ENCODE measurements at regions not wholly inside any gene's neighbourhood (a gene's known extent, or its start where the extent isn't known, plus 50 kb on each side); places are given as distances from the start of the nearest gene placed in this dataset.

DNA sequence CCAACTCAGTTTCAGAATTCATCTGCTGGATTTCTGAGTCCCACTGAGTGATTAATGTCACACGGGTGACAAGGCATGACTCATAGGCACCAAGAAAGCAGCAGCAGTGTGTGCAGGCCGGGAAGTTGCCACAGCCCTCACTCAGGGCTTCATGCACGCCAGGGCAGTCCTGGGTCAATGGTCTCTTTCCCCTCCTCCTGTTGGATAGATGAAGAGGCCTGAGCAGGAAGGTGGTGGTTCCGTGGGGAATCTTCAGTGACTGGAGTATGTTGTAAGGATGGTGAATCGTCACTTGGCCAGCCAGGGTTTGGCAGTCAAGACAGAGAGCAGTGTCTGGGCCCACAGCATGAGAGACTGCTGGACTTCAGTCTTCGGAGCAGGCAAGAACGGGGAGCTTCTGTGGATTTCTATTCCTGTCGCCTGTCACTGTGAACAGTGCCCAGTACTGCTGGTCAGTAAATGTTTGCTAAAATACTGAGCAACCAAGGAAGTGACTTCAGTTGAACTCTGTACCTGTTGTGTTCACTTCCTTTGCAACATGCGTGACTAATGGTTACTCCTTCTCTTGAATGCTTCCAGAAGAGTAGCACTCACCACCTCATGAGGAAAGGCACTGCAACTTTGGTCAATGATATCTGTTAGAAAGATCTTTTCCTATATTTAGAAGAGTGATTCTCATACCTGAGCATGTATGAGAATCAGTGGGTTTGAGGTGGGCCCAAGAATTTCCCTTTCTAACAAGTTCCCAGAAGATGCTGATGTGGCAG lies 62.0 kb upstream of the CD93 start (continued):
- TF ChIP-seq NFRKB (IDR thresholded peaks at IDR 0.05; ENCODE audit: low read depth) (peak; percentile 91), FOXM1 (IDR thresholded peaks at IDR 0.05; ENCODE audit: low read depth) (no peak), FOXM1 (CRISPR knock-in tag; IDR thresholded peaks at IDR 0.05; ENCODE audit: low read depth) (no peak), TBL1XR1 (IDR thresholded peaks at IDR 0.05; ENCODE audit: low read length in 2 of 2) (peak in 1 of 2 experiments; percentile 69; a peak in 2 of 4 replicates), CBX3 (IDR thresholded peaks at IDR 0.05; ENCODE audit: borderline replicate concordance in 1 of 2, low read length in 2 of 2) (peak in 1 of 2 experiments; percentile 39; a peak in 1 of 3 replicates), EWSR1 (IDR thresholded peaks at IDR 0.05; ENCODE audit: borderline replicate concordance, low read depth, partially characterized antibody) (no peak), TEAD1 (CRISPR knock-in tag; IDR thresholded peaks at IDR 0.05) (peak in 1 of 2 experiments; percentile 73; a peak in 1 of 4 replicates), EP400 (IDR thresholded peaks at IDR 0.05) (peak; percentile 52), ZNF695 (CRISPR knock-in tag; IDR thresholded peaks at IDR 0.05) (no peak), STAT5A (IDR thresholded peaks at IDR 0.05; ENCODE audit: borderline replicate concordance, low read length) (peak; percentile 67), FOXJ3 (CRISPR knock-in tag; IDR thresholded peaks at IDR 0.05) (no peak), BHLHE40 (IDR thresholded peaks at IDR 0.05; ENCODE audit: low read length) (peak; percentile 85), CEBPB (tag; IDR thresholded peaks at IDR 0.05) (peak; percentile 73), HLTF (IDR thresholded peaks at IDR 0.05) (no peak), DPF2 (IDR thresholded peaks at IDR 0.05) (peak; percentile 97), NFIC (IDR thresholded peaks at IDR 0.05) (peak; percentile 71), NCOA2 (IDR thresholded peaks at IDR 0.05; ENCODE audit: partially characterized antibody in 2 of 2) (no peak), JUND (IDR thresholded peaks at IDR 0.05; ENCODE audit: borderline replicate concordance, low read depth, low read length) (peak; percentile 99), JUND (tag; IDR thresholded peaks at IDR 0.05; ENCODE audit: borderline replicate concordance, low read depth, low read length) (peak; percentile 100)
- TF ChIP-seq, protein P1, sequence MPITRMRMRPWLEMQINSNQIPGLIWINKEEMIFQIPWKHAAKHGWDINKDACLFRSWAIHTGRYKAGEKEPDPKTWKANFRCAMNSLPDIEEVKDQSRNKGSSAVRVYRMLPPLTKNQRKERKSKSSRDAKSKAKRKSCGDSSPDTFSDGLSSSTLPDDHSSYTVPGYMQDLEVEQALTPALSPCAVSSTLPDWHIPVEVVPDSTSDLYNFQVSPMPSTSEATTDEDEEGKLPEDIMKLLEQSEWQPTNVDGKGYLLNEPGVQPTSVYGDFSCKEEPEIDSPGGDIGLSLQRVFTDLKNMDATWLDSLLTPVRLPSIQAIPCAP (CRISPR knock-in tag; IDR thresholded peaks at IDR 0.05; ENCODE audit: borderline replicate concordance) = no peak
- TF ChIP-seq, protein P2, sequence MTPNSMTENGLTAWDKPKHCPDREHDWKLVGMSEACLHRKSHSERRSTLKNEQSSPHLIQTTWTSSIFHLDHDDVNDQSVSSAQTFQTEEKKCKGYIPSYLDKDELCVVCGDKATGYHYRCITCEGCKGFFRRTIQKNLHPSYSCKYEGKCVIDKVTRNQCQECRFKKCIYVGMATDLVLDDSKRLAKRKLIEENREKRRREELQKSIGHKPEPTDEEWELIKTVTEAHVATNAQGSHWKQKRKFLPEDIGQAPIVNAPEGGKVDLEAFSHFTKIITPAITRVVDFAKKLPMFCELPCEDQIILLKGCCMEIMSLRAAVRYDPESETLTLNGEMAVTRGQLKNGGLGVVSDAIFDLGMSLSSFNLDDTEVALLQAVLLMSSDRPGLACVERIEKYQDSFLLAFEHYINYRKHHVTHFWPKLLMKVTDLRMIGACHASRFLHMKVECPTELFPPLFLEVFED (CRISPR knock-in tag; conservative IDR thresholded peaks at IDR 0.05) = peak; percentile 10; the same call in 1 of the 2 replicates
- TF ChIP-seq, protein P3, sequence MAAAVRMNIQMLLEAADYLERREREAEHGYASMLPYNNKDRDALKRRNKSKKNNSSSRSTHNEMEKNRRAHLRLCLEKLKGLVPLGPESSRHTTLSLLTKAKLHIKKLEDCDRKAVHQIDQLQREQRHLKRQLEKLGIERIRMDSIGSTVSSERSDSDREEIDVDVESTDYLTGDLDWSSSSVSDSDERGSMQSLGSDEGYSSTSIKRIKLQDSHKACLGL (CRISPR knock-in tag; IDR thresholded peaks at IDR 0.05; ENCODE audit: borderline replicate concordance, poor library complexity, severe bottlenecking) = peak; percentile 15
- TF ChIP-seq, protein P4, sequence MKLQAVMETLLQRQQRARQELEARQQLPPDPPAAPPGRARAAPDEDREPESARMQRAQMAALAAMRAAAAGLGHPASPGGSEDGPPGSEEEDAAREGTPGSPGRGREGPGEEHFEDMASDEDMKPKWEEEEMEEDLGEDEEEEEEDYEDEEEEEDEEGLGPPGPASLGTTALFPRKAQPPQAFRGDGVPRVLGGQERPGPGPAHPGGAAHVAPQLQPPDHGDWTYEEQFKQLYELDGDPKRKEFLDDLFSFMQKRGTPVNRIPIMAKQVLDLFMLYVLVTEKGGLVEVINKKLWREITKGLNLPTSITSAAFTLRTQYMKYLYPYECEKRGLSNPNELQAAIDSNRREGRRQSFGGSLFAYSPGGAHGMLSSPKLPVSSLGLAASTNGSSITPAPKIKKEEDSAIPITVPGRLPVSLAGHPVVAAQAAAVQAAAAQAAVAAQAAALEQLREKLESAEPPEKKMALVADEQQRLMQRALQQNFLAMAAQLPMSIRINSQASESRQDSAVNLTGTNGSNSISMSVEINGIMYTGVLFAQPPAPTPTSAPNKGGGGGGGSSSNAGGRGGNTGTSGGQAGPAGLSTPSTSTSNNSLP (IDR thresholded peaks at IDR 0.05; ENCODE audit: borderline replicate concordance, low read depth, low read length) = peak; percentile 22; the same call in 1 of the 2 replicates
